EH (cell line): ENCODE measurements at regions not wholly inside any gene's neighbourhood (a gene's known extent, or its start where the extent isn't known, plus 50 kb on each side); places are given as distances from the start of the nearest gene placed in this dataset.
"Not testable (repeated sequence)": the region's sequence is repeated elsewhere in the genome, so short reads cannot be mapped to it uniquely, and the experiment has no call there.

ENCODE experiments used
- DNase-seq: peaks from one replicate; pipeline ENCODE4 v3.0.0-alpha.2; 2015; ENCODE audit warnings: low read depth

DNA sequence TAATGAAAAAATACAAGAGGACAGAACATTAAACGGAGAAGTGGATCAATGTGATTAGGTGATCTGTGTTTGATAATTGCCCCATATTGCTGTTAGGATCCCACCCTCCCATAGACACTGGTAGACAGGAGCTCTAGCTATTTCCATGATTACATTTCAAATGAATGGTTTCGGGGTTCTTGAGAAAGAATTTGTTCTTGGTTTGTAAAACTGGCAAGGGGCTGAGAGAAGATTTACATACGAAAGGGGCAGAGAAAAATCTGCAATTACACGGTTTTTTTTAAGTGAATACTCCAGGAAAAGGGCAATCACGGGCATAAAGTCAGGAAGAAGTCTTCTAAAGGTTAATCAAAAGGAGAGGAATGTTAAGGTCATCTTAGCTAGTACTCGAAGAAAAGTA, 2125.7 kb upstream of the PCDH20 start:
- no peak for DNase-seq

DNA sequence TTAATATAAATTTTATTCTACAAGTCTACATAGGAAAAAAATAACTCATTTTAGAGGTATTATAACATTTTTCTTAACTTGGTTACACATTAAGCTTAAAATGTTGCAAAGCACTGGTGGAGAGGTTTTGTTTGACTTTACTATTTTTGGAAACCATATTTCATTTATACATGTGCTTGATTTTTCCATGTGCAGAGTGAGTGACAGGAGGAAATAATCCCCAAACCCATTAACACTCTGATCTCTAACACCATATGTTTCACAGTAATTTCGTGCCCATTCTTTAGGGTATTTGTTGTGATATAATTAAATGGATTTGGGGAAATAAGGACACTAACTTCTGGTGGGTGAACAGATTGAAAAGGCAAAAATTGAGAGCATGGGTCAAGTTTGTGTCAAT, 2124.4 kb upstream of the PCDH20 start:
- DNase-seq: no peak

DNA sequence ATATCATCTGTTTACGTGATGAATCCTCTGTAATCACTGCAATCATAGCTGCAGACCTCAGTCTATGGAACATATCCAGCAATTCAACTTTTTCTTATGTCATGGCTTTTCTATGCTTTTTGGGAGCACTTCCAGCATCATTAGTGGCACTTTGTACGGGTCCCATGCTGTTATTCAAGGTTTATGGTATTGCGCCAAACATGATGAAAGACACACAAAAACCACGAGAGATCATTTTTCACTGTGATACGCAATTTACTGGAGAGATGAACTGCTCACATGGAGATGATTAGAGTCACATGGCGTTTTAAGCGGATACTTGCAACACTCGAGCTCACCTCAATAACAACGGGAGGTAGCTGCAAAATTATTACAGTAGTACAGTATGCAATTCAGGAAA, 2101.7 kb upstream of the PCDH20 start:
- DNase-seq: peak; percentile 65

DNA sequence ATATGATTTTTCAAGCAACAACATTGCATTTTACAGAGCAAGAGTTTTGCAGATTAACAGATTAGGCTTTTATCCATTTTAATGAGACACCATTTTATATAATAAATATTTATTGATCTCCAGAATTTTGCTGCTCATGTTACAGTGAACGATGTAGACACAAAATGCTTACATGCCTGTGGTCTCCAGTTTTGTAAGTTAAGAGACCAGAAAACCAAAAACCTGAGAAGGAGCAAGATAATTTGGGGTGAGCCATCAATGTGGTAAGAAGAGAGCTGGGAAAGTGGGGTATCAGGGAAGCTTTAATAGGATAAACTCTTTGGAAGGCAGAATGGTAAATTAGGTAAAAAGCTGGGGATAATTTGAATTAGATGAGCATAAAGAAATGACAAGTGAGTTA, 2100.5 kb upstream of the PCDH20 start:
- DNase-seq: no peak

DNA sequence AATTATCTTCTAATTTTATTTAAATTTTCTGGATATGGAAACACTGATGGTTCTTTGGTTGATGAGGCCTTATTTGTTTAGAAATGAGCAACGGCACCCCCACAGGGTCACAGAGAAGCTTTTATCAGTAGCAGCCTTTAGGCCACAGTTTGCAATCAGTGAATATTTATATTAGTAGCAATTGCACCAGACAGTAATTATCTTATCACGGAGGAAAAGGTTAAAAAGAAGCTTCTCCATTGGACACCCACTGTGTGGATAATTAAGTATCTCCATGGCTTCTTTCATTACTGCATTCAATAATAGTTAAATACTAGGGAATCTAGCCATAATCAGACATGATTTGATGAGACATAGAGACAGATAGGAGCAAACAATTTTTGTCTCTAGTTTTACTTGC, 2099.2 kb upstream of the PCDH20 start:
- DNase-seq: no peak

DNA sequence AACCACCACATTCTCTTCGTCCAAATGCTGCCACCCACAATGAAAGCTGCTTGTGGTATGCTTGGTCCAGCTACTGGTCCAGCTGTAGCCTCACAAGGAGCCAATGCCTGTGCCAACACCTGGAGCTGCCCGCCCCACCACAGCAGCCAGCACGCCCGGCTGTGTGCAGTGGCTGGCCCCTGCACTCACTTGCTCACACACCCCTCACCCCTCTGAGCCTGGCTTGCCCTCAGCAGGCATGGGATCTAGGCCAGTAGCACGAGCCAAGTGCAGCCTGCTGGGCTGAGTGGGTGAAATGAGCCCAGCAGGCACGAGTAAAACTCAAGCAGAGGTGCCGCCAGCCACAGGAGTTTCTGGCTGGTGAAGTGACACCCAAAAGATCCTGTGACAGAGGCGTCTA, 2096.4 kb upstream of the PCDH20 start:
- no peak for DNase-seq

DNA sequence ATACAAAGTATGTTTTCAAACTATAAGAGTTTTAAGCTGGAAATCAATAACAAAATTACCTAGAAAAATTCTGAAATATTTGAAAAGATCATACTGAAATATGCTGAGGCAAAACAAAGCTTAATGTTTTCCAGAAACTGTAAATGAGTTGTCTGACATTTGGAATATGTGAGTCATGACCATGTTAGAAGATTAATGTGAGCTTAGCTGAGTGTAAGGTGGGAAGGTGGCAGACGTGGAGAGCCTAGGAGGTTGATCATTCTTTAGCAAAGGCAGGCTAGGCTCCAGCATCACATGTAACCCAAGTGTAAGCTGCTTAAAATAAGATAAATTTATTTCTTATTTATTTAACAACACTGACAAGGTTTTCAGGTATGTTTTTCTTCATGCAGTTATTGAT, 2086.1 kb upstream of the PCDH20 start:
- DNase-seq: no peak

DNA sequence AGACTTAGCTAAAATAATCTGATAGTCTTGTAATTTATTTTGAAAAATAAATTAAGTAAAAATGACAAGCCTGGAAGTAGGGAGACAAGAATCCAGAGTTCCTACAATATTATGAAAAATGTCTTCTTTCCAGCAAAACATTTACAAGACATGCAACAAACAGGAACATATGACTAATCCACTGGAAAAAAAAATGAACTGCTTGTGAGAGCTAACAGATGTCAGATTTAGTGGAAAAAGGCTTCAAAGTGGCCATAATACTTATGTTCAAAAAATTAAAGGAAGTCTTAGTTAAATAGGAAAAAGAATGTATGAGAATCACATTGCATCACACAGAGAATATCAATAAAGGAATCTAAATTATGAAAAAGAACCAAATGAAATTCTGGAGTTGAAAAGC, 2082.0 kb upstream of the PCDH20 start:
- peak; percentile 30 for DNase-seq

DNA sequence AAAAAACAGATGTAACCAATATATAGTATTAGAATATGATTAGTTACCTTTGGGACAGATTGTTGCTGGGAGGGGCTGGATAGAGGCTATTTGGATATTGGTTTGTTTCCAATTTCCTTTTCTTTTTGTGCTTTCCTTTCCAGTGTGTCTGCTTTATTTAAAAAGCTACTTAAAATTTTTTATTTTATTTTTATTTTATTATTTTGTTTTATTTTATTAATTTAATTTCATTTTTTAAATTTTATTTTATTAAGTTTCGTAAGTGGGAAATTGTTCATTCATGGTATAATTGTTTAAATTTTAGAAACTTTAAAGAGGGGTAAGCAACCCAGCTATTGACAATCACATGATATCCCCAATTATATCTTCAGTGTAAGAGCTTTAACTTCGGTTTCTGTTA, 2077.0 kb upstream of the PCDH20 start:
- no peak for DNase-seq

DNA sequence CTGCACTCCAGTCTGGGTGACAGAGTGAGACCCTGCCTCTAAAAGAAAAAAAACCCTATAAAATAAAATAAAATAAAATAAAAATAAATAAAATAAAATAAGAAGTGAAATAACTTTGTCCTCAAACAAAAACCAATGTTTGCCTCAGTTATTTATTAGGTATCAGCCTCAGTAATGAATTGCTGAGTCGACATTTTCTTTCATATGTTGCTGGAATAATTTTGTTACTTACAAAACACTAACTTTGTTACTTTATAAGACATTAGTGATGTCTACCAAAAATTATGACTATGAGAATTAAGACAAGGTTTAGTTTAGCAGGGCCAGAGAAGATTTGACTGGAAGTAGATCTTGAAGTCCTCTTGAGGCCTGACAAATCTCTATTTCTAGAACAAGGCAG, 2074.5 kb upstream of the PCDH20 start:
- no peak for DNase-seq

DNA sequence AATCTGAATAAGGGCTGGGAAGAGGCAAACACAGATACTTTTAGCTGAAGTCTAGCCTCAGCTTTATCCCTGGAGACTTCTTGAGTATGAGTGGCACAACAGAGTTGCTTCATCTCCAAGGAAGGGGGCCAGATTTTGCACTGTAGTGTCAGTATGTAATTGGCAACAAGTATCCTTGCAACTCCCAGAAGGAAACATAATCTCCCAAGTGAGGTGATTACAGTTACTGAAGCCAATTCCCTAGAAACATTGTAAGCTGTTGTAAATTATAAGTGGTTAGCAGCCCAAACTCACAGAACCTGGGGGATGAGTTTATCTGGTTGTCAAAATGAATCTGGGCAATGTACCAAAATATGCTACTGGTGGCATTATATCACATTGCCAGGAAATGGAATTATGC, 2065.7 kb upstream of the PCDH20 start:
- peak; percentile 13 for DNase-seq

DNA sequence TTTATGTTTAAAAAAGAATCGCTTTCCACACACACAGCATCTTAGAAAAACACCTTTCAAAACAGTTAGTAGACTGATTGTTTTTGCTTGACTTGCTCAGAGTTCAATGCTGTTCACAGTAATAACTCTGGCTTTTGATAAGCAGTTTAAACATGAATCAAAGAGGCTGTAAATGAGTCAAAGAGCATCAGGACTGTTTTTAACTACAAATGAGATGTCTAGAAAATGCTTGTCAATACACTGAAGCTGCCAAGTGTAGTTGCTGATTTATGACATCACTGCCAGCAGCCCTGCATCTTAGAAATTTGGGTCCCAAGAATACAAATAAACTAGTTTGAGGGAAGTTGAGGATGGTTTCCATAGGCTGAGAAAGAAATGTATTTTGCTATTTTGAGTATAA, 2057.1 kb upstream of the PCDH20 start:
- DNase-seq: no peak

DNA sequence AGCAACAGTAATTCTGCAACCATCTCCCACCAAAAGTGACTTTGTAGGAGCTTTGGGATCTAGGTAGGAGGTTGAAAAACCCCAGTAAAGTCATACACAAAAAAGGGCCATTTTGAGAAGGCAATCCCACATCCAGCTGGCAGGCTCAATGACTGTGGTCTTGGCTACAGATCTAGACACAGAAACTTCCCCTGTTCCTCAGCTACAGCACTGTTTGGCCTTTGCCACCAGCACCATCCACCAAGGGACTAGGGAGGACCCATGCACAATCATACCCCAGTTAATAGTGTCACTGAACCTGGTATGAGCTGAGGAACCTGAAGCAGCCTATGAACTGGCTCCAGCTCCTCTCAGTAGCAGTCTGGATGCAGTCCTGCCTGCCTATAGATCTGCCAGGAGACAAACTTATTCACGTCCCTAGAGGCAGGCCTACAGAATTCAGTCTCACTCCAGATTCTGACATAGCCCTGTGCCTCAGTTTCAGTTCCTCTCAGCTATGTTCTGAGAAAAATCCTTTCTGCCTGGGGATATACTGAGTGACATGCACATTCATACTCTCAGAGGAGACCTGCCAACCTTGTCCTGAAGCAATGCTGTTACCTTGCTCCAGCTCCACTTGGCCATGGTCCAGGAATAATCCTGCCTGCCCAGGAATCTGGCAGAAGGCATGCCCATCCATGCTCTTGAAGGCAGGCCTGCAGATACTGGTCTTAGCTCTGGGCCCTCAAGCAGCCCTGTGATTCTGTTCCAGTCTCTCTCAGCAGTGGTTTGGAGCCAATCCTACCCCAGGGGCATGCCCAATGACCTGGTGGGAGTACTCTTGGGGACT, 2048.3 kb upstream of the PCDH20 start:
- DNase-seq: no peak

DNA sequence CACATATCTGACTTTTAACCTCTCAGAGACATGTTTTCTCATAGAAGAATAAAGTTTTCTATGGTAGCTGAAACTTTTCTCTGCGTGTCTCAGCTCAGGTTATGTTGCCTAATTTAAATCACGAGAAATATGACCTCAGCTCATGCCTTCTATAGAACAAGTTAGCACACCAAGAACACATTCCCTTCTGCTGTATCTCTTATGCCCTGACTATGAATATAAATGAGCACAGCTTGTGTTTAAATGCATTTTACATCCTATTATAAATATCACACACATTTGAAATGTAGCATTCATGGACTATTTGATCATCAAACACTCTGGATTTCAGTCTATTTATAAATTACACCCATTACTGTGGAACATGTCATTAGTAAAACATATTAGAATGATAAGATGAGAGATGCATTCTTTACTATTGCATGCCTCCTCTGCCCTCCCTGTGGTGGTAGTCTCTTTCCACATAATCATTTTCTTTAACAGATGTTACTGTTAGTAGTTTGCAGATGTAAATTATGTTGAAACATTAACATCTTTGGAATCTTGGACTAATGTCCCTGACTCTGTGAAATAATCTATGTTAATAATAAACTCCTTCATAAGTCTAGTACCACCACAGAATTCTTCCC, 2044.9 kb upstream of the PCDH20 start:
- peak; percentile 34 for DNase-seq

DNA sequence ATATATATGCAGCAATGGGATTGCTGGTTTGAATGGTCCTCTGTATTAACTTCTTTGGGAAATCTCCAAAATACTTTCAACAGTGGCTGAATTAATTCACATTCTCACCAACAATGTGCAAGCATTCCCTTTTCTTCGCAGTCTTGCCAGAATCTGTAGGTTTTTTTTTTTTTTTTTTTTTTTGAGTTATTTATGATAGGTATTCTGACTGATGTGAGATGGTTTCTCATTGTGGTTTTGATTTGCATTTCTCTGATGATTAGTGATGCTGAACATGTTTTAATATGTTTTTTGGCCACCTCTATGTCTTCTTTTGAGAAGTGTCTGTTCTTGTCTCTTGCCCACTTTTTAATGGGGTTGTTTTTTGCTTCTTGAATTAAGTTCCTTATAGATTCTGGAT, 2041.5 kb upstream of the PCDH20 start:
- no peak for DNase-seq

DNA sequence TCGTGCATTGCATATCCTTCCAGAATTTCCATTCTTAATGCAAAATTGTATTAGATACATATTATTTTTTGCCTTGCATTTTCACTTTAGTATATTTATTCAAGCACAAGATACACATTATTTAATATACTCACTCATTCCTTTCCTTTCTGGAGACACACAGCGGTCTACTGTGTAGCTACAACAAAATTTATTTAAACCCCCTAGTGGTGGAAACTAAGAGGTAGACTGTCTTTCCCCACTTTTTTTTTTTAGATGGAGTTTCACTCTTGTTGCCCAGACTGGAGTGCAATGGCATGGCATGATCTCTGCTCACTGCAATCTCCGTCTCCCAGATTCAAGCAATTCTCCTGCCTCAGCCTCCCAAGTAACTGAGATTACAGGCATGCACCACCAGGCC, 2040.3 kb upstream of the PCDH20 start:
- DNase-seq: no peak

DNA sequence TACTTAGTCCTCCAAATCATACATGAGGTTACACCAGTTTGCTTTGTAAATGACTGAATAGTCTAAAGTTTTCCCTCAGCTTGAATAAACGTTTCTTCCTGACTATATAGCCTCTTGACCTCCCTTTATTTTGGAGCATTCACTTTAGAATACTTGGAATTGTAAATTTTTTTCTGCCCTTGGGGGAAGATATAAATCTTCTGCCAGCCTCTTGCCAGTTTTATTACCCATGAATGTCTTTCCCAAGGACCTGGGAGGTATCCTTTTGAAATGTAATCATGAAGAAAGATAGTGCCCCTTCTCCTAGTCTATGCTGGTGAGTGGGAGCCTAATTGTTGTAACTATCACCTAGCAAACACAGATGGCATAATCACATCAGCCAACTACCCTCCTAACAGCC, 2033.9 kb upstream of the PCDH20 start:
- peak; percentile 58 for DNase-seq

DNA sequence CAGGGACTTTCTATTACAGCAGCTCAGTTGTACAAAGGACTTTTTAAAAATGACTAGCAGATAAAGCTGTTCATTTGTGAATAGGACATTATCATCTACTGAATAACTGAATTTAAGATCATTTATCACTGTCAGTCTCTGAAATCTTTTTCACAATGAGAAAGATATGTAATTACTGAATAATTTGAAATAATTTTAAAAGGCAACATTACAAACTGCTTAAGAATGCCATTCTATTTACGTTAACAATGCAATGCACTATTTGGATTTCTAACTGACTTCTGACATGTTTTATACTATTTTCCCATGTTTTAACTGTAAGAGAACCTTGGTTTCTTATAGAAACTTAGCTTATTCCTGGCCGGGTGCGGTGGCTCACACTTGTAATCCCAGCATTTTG, 2033.0 kb upstream of the PCDH20 start:
- DNase-seq: peak; percentile 32

DNA sequence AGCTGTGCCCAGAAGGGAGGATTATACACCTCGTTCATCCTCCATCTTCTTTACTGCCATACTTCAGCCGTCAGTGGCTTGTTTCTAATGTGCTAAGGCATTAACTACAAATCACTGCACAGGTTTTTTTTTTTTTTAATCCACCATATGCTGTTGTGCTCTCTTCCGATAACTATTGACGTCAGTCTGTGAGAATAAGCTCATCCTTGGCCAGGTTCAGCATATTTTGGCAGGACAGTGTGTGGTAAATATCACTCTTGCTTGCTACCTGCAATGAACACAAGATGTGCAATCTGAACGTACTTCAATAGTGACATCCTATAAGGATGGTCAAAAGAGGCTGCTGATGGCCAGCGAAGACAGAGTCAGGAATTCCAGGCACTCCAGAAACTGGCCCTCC, 2030.7 kb upstream of the PCDH20 start:
- DNase-seq: no peak

DNA sequence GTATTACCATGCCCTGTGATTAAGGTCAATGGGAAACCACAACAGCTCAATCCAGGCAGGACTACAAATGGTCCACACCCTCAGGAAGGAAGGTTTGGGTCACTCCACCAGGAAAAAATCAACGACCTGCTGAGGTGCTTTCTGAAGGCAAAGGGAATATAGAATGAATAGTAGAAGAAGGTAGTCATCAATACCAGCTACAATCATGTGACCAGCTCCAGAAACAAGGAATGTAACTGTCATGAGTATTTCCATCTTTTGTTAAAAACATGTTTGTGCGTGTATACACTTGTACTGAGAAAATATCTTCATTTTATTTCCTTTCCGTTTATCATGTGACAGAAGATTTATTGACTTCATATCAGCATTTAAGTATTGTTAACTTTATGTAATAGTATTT, 2028.6 kb upstream of the PCDH20 start:
- DNase-seq: not testable (repeated sequence)

DNA sequence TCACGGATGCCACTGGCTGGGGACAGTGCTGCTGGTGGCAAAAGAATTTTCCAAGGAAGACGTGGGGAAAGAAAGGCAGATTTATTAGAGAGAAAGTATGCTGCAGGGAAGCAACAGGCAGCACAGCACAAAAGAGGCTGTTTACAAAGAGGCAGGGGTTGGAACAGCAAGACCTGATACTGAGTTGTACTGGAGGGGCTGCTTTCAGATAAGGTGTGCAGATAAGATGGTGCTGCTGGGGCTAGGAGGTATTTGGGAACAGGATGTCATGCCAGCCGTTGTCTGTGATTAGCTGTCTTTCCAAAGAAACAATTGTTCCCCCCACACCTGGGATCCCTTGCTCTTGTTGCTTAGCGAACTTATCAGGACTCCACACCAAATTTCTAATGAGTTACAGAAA, 2023.3 kb upstream of the PCDH20 start:
- DNase-seq: no peak

DNA sequence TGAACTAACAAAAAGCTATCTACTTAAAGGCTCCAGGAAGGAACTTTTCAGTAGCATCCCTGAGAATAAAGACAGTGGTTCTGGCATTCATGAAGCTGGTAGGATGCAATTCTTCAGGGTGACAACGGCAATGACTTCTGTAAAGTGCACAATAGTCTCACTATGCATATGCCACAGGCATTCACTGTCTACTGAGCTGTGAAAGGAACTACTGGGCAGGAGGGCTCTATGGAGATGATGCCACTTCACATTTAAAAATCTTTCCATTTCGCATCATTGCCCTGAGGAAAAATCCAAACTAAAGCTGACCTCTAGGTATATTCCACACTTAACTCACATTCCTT, 2020.6 kb upstream of the PCDH20 start:
- no peak for DNase-seq

DNA sequence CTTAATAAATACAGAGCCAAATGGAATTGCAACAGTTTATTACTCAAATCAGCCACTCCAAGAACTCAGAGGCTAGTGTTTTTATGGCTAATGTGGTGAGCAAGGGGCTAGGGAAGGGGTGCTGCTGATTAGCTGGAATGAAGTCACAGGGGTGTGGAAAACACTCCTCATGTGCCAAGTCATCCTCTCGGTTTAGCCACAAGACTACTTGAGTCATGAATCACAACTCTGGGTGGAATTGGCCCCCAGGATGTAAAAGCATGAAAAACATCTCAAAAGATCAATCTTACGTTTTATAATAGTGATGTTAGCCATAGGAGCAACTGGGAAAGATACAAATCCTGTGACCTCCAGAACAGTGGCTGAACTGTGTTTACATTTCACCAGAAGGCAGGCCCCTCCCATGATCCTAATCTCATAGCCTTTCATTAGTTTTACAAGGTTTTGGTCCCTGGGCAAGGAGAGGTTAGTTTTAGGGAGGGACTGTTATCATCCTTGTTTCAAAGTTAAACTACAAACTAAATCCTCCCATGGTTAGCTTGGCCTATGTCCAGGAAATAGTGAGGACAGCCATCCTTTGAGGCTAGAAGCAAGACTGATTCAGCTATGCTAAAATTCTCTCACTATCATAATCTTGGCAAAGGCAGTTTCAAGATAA, 2020.1 kb upstream of the PCDH20 start:
- DNase-seq: peak; percentile 100
